ENCODE measurements at regions not wholly inside any gene's neighbourhood (a gene's known extent, or its start where the extent isn't known, plus 50 kb on each side); places are given as distances from the start of the nearest gene placed in this dataset.

- Mint-ChIP-seq H3K27me3 (ENCODE audit: insufficient read depth) (peaks cover 4% of the 10 kb centered on the region), H3K36me3 (ENCODE audit: low read depth) (no peaks in the 10 kb centered on the region), H3K4me3 (no peak overlapping the region), H3K9me3 (no peaks in the 10 kb centered on the region), H3K27ac (no peak overlapping the region), H3K4me1 (ENCODE audit: low read depth) (peaks cover 6% of the 10 kb centered on the region; the same call in 1 of the 2 replicates)
- no peak for TF ChIP-seq CTCF (IDR thresholded peaks at IDR 0.05)
- no peak for DNase-seq
These were observed 290.1 kb upstream of the ZNF608 start for GRCh38 chr5:125036494-125036893.

GRCh38 chr5:125037020-125037419, 290.6 kb upstream of the ZNF608 start:
- H3K27ac Mint-ChIP-seq: no peak overlapping the region
- no peak for DNase-seq
- H3K36me3 Mint-ChIP-seq (ENCODE audit: low read depth): no peaks in the 10 kb centered on the region
- TF ChIP-seq CTCF (IDR thresholded peaks at IDR 0.05): no peak
- no peaks in the 10 kb centered on the region for H3K9me3 Mint-ChIP-seq
- H3K4me3 Mint-ChIP-seq: no peak overlapping the region
- peaks cover 6% of the 10 kb centered on the region; the same call in 1 of the 2 replicates for H3K4me1 Mint-ChIP-seq (ENCODE audit: low read depth)
- peaks cover 4% of the 10 kb centered on the region for H3K27me3 Mint-ChIP-seq (ENCODE audit: insufficient read depth)

GRCh38 chr5:125037530-125037929, 291.1 kb upstream of the ZNF608 start:
- Mint-ChIP-seq H3K4me3 (no peak overlapping the region), H3K27me3 (ENCODE audit: insufficient read depth) (peaks cover 4% of the 10 kb centered on the region), H3K9me3 (no peaks in the 10 kb centered on the region), H3K36me3 (ENCODE audit: low read depth) (no peaks in the 10 kb centered on the region), H3K27ac (no peak overlapping the region), H3K4me1 (ENCODE audit: low read depth) (peaks cover 6% of the 10 kb centered on the region; the same call in 1 of the 2 replicates)
- no peak for TF ChIP-seq CTCF (IDR thresholded peaks at IDR 0.05)
- DNase-seq: no peak

- no peak overlapping the region for H3K27ac Mint-ChIP-seq
- H3K36me3 Mint-ChIP-seq (ENCODE audit: low read depth): no peaks in the 10 kb centered on the region
- peaks cover 15% of the 10 kb centered on the region for H3K4me1 Mint-ChIP-seq (ENCODE audit: low read depth)
- no peak for DNase-seq
- H3K4me3 Mint-ChIP-seq: no peak overlapping the region
- no peaks in the 10 kb centered on the region for H3K9me3 Mint-ChIP-seq
- no peak for TF ChIP-seq CTCF (IDR thresholded peaks at IDR 0.05)
- H3K27me3 Mint-ChIP-seq (ENCODE audit: insufficient read depth): peaks cover 4% of the 10 kb centered on the region
These were observed 292.0 kb upstream of the ZNF608 start for GRCh38 chr5:125038477-125038876.

- Mint-ChIP-seq H3K9me3 (no peaks in the 10 kb centered on the region), H3K4me3 (no peak overlapping the region), H3K4me1 (ENCODE audit: low read depth) (peaks cover 48% of the 10 kb centered on the region), H3K27ac (no peak overlapping the region), H3K27me3 (ENCODE audit: insufficient read depth) (peaks cover 4% of the 10 kb centered on the region; the same call in 1 of the 2 replicates), H3K36me3 (ENCODE audit: low read depth) (no peaks in the 10 kb centered on the region)
- no peak for TF ChIP-seq CTCF (IDR thresholded peaks at IDR 0.05)
- no peak for DNase-seq
These were observed 295.4 kb upstream of the ZNF608 start for GRCh38 chr5:125041798-125042197.

Data from HFFc6 (cell line).